IPS DF 6.9 (cell line): ENCODE measurements at regions not wholly inside any gene's neighbourhood (a gene's known extent, or its start where the extent isn't known, plus 50 kb on each side); places are given as distances from the start of the nearest gene placed in this dataset.

Source experiments
- DNase-seq: peaks from one replicate; pipeline ENCODE4 v3.0.0-alpha.2; 2013; ENCODE audit warnings: low read depth, low spot score
- H3K27ac ChIP-seq: one replicate; pipeline ENCODE4 v1.5.1; 2013; ENCODE audit warnings: low read length, control low read depth
- H3K27me3 ChIP-seq: 2 replicates; pipeline ENCODE4 v1.6.1; 2013; ENCODE audit warnings: mild to moderate bottlenecking, low read length; ENCODE audit not compliant: control insufficient read depth, insufficient read depth
- H3K36me3 ChIP-seq: 2 replicates; pipeline ENCODE4 v1.6.1; 2013; ENCODE audit warnings: low read length; ENCODE audit not compliant: control insufficient read depth, insufficient read depth
- H3K4me1 ChIP-seq: 2 replicates; pipeline ENCODE4 v1.6.1; 2013; ENCODE audit warnings: low read length; ENCODE audit not compliant: control insufficient read depth, insufficient read depth
- H3K4me3 ChIP-seq: 2 replicates; pipeline ENCODE4 v1.5.1; 2013; ENCODE audit warnings: mild to moderate bottlenecking, low read length
- H3K9me3 ChIP-seq: 2 replicates; pipeline ENCODE4 v1.6.1; 2013; ENCODE audit warnings: low read length, inconsistent platforms; ENCODE audit not compliant: control insufficient read depth, insufficient read depth
- WGBS: extraction: QIAGEN DNeasy Blood & Tissue Kit; methylation state at CpG from one replicate; pipeline ENCODE4 v1.1.7; 2013; ENCODE audit warnings: mixed read lengths, missing lambda C conversion rate; ENCODE audit not compliant: insufficient read length, insufficient coverage; 5-methylcytosine and 5-hydroxymethylcytosine counted together

- H3K9me3 ChIP-seq: peaks cover 5% of the 10 kb centered on the region; the same call in 1 of the 2 replicates
- H3K27ac ChIP-seq: no peak overlapping the region
- no peaks in the 10 kb centered on the region for H3K36me3 ChIP-seq
- WGBS: no CpG with 5 or more reads among the region's 4 CpGs
- no peaks in the 10 kb centered on the region for H3K4me1 ChIP-seq
- no peaks in the 10 kb centered on the region for H3K27me3 ChIP-seq
- no peak for DNase-seq
- no peak overlapping the region for H3K4me3 ChIP-seq
Measured at GRCh38 chr1:5189384-5189783, 535.0 kb downstream of the AJAP1 start.

DNA sequence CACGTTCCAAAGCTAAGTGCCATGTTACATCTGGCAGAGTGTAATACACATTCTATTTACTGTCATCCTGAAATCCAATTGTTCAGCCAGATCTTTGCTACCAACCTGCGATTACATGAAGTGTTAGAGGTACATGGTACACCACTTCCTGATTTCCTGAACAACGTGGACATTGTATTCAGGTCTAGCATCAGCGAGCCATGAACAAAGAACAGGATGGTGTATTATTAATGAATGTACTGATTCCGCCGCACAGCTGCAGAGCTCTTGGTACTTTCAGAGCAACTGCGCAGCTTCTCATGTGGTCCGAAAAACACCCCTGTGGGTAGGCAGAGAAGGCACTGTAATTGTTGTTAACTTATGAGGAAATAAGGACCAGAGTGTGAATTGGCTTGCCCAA, 511.4 kb downstream of the AJAP1 start:
- H3K27ac ChIP-seq: no peak overlapping the region
- peaks cover 1% of the 10 kb centered on the region for H3K9me3 ChIP-seq
- H3K4me1 ChIP-seq: no peaks in the 10 kb centered on the region
- H3K36me3 ChIP-seq: no peaks in the 10 kb centered on the region
- no peak overlapping the region for H3K4me3 ChIP-seq
- no peaks in the 10 kb centered on the region for H3K27me3 ChIP-seq
- DNase-seq: no peak
- no CpG with 5 or more reads among the region's 8 CpGs for WGBS

GRCh38 chr1:5164158-5164557, 509.7 kb downstream of the AJAP1 start:
- no peaks in the 10 kb centered on the region for H3K27me3 ChIP-seq
- H3K27ac ChIP-seq: no peak overlapping the region
- no peak overlapping the region for H3K4me3 ChIP-seq
- H3K36me3 ChIP-seq: no peaks in the 10 kb centered on the region
- peaks cover 1% of the 10 kb centered on the region; the same call in 1 of the 2 replicates for H3K9me3 ChIP-seq
- no peaks in the 10 kb centered on the region for H3K4me1 ChIP-seq
- no CpG with 5 or more reads among the region's 5 CpGs for WGBS
- DNase-seq: no peak

GRCh38 chr1:5161372-5161771, 507.0 kb downstream of the AJAP1 start:
- peaks cover 1% of the 10 kb centered on the region; the same call in 1 of the 2 replicates for H3K9me3 ChIP-seq
- no peak overlapping the region for H3K27ac ChIP-seq
- no peaks in the 10 kb centered on the region for H3K36me3 ChIP-seq
- no peaks in the 10 kb centered on the region for H3K27me3 ChIP-seq
- no peaks in the 10 kb centered on the region for H3K4me1 ChIP-seq
- no peak for DNase-seq
- WGBS: no CpG with 5 or more reads among the region's 4 CpGs
- H3K4me3 ChIP-seq: no peak overlapping the region

- Histone ChIP-seq H3K27me3 (no peaks in the 10 kb centered on the region), H3K36me3 (no peaks in the 10 kb centered on the region), H3K9me3 (no peaks in the 10 kb centered on the region), H3K4me3 (no peak overlapping the region), H3K4me1 (no peaks in the 10 kb centered on the region), H3K27ac (no peak overlapping the region)
- DNase-seq: no peak
- no CpG with 5 or more reads among the region's 4 CpGs for WGBS
Measured at GRCh38 chr1:5157175-5157574, 502.8 kb downstream of the AJAP1 start.

- no CpG with 5 or more reads among the region's 7 CpGs for WGBS
- H3K27ac ChIP-seq: no peak overlapping the region
Measured at GRCh38 chr1:5156416-5157120, 502.2 kb downstream of the AJAP1 start.

GRCh38 chr1:5151511-5151910, 497.1 kb downstream of the AJAP1 start:
- Histone ChIP-seq H3K4me1 (no peaks in the 10 kb centered on the region), H3K9me3 (peaks cover 2% of the 10 kb centered on the region; the same call in 1 of the 2 replicates), H3K4me3 (no peak overlapping the region), H3K27me3 (no peaks in the 10 kb centered on the region), H3K27ac (no peak overlapping the region), H3K36me3 (no peaks in the 10 kb centered on the region)
- no peak for DNase-seq
- 100% methylated on average over 2 of the region's 9 CpGs for WGBS

More at GRCh38 chr1:5156416-5157120, 502.2 kb downstream of the AJAP1 start:
- H3K4me1 ChIP-seq: no peaks in the 10 kb centered on the region
- no peaks in the 10 kb centered on the region for H3K27me3 ChIP-seq
- H3K9me3 ChIP-seq: no peaks in the 10 kb centered on the region
- no peak for DNase-seq
- no peak overlapping the region for H3K4me3 ChIP-seq
- no peaks in the 10 kb centered on the region for H3K36me3 ChIP-seq

DNA sequence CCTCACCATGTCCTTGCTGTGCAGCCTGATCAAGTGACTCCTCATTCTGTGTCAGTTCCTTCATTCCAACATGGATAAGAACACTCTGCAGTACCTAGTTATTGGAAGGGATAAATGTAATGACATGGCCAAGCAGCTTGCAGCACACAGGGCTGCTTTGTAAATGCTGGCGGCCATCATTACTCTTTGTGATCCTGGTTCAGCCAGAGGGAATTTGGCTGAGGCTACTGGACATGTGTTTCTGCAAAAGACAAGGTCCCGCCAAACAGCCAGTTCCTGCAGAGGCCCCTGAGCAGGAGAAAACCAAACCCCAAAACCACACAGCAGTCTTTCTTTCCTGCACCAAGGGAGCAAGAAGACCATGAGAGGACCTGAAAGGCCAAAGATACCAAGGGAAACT, 495.8 kb downstream of the AJAP1 start:
- WGBS: no CpG with 5 or more reads among the region's 2 CpGs

DNA sequence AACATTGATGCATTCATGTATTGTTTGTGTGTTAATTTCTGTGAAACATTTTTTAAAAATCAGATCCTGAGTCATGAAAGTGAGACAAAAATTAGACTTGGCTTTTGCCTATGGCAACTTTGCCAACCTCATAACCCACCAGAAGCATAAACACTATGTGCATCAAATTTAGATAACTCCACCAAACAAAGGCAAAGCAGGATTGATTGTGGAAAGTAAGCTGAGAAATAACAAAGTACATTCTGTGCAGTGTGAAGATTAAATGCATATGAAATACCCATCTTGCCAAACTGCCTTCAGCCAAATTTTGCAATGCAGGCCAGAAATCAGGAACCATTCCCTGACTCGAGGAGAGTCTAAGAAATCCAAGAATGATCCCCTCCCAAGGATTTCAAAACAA, 493.4 kb downstream of the AJAP1 start:
- H3K4me1 ChIP-seq: no peaks in the 10 kb centered on the region
- H3K27ac ChIP-seq: no peak overlapping the region
- no peaks in the 10 kb centered on the region for H3K27me3 ChIP-seq
- peaks cover 3% of the 10 kb centered on the region; the same call in 1 of the 2 replicates for H3K9me3 ChIP-seq
- no CpG with 5 or more reads among the region's 1 CpG for WGBS
- no peak for DNase-seq
- no peaks in the 10 kb centered on the region for H3K36me3 ChIP-seq
- no peak overlapping the region for H3K4me3 ChIP-seq

More for the DNA sequence above, 495.8 kb downstream of the AJAP1 start:
- Histone ChIP-seq H3K36me3 (no peaks in the 10 kb centered on the region), H3K27ac (no peak overlapping the region), H3K4me3 (no peak overlapping the region), H3K9me3 (peaks cover 2% of the 10 kb centered on the region; the same call in 1 of the 2 replicates), H3K27me3 (no peaks in the 10 kb centered on the region), H3K4me1 (no peaks in the 10 kb centered on the region)
- no peak for DNase-seq

DNA sequence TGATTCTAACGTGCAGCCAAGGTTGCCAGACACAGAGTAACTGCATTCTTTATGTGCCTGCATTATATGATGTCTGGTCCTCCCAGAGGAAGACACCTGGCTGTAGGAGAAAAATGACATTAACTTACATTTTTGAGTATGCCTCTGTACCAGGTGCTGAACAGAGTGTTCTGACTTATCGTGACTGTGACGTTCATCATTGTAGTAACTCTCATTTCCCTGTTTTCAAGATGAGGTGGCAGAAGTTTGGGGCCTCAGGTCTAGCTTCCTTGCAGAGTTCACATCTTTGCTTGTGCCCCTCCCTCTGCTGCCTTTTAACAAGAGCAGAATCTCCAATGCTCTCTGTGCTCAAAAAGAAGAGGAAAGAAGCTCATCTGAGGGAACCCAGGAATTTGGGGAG, 488.0 kb downstream of the AJAP1 start:
- no peaks in the 10 kb centered on the region for H3K36me3 ChIP-seq
- no CpG with 5 or more reads among the region's 3 CpGs for WGBS
- H3K27me3 ChIP-seq: no peaks in the 10 kb centered on the region
- H3K4me3 ChIP-seq: no peak overlapping the region
- H3K9me3 ChIP-seq: peaks cover 4% of the 10 kb centered on the region; the same call in 1 of the 2 replicates
- no peak overlapping the region for H3K27ac ChIP-seq
- H3K4me1 ChIP-seq: no peaks in the 10 kb centered on the region; the same call in 1 of the 2 replicates
- DNase-seq: no peak

GRCh38 chr1:5141750-5142149, 487.3 kb downstream of the AJAP1 start:
- Histone ChIP-seq H3K27ac (no peak overlapping the region), H3K4me3 (no peak overlapping the region), H3K27me3 (no peaks in the 10 kb centered on the region), H3K9me3 (peaks cover 4% of the 10 kb centered on the region; the same call in 1 of the 2 replicates), H3K36me3 (no peaks in the 10 kb centered on the region), H3K4me1 (no peaks in the 10 kb centered on the region; the same call in 1 of the 2 replicates)
- DNase-seq: no peak
- WGBS: no CpG with 5 or more reads among the region's 4 CpGs
